Esophagus muscularis mucosa (tissue), 3 donors: ENCODE measurements at regions not wholly inside any gene's neighbourhood (a gene's known extent, or its start where the extent isn't known, plus 50 kb on each side); places are given as distances from the start of the nearest gene placed in this dataset.

ENCODE experiments used
- CTCF ChIP-seq, 3 experiments: fragments of 200-600 bp in 2 of 3; fragments of 450-650 bp in 1 of 3; sonication (generic) in 2 of 3; IDR thresholded peaks; one replicate each; pipeline ENCODE4 v1.5.1; 2017 to 2019; ENCODE audit warnings: antibody characterized with exemption in 3 of 3, mild to moderate bottlenecking in 2 of 3, moderate library complexity in 1 of 3
- POLR2AphosphoS5 ChIP-seq, 2 donors: sonication (generic); formaldehyde crosslinking; IDR thresholded peaks; one replicate each; pipeline ENCODE4 v1.6.1; 2017; ENCODE audit warnings: antibody characterized with exemption in 2 of 2

GRCh38 chr1:112260699-112261098, 135.3 kb upstream of the CTTNBP2NL start:
- no peak for TF ChIP-seq CTCF (IDR thresholded peaks at IDR 0.05)
- TF ChIP-seq POLR2AphosphoS5 (IDR thresholded peaks at IDR 0.05), result no peak
